Stimulated activated naive CD4-positive, alpha-beta T cell treated with Interleukin-2 at 50 U/mL for 16 hours (primary cell): ENCODE measurements at regions not wholly inside any gene's neighbourhood (a gene's known extent, or its start where the extent isn't known, plus 50 kb on each side); places are given as distances from the start of the nearest gene placed in this dataset.
"Not testable (repeated sequence)": the region's sequence is repeated elsewhere in the genome, so short reads cannot be mapped to it uniquely, and the experiment has no call there.

ENCODE experiments used
- DNase-seq: peaks from one replicate; lab custom pipeline; 2025; lab: John Stamatoyannopoulos, UW

DNA sequence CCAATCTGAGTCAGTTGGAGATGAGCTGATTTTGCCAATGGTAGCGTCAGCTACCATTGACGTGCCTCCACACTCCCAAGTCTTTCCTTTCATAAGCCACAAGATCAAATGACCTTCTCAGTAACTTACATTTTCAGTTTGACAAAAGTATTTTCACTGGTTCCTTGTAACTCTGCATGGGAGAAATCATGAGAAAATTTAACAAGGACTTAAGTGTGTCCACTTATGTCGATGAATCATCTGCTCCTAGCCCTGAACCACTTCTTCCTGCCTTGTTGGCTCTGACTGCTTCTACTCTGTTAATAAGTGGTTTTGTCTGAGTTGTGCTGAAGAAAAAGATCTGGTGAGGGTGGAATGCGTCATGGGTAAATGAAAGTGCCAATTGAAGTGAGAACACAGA, 101.2 kb downstream of the NFKBIZ start:
- no peak for DNase-seq

DNA sequence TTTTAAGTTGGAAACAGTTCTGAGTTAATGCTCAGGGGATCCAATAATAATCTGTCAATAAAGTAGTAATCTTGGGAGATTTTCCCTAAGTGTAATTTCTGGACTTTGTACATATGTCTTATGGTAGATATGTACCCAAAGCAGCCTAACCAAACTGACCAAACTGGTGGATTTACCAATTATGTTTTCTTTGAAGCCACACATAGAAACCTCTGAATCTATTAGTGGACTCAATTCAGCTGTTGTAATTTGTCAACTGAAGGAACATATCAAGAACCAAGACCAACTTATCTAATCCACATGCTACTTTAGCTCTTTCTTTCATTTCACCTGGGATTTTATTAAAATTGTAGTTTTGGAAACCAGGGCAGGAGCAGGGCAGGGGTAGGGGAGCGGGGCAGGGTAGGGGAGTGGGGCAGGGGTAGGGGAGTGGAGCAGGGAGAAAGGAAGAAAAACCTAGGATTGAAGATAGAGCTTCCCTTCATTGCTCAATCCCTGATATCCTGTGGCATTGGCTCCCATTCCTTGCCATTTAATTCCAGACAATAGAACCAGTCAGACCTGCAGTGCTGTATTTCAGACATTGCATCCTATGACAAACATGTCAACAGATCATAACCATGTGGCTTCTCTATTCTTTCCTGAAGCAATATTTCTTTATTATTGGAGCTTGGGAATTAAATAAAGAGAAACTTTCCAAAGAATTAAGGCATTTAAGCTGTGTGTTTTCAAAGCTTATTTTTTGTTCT, 101.8 kb downstream of the NFKBIZ start:
- DNase-seq, result no peak

- DNase-seq, result no peak
These were observed 105.0 kb downstream of the NFKBIZ start for GRCh38 chr3:101954361-101954760.

- no peak for DNase-seq
These were observed 105.6 kb downstream of the NFKBIZ start for GRCh38 chr3:101954936-101955335.

DNA sequence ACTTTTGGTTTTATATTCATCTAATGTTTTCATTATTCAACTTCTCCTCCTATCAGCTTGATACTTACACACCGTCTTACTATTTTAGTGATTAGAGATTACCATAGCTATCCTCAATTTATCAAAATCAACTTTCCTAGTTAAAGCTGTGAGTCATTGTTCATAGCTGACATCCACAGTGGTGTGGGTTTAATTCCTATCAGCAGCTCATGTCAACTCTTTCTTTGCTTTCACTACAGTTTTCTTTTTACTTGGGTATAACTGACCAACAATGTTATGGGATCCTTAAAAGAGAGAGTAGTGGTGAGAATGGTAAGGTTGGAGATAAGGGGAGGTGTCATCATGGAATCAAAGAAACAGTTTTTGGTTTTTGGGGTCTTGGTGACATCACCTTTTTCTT, 112.7 kb downstream of the NFKBIZ start:
- no peak for DNase-seq

DNA sequence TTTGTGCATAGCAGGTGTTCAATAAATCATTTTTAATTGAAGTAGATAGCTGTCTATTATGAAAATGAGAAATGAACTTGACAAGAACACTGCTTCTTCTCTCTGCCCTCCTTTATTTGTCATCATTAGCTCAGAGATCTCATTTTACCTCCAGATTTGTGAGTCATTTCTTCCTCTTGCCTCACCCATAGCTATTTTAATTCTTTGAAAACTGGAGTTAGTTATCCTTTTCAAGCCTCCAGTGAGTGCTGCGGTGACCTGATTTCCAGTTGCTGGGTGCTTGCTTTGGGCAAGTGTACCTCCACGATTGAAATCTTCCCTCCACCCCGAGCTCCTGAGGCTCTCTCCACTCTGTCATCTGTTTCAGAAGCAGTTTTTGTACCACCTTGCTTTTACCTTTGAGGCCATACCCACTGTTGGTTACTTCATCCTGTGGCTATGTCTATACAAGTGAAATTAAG, 114.6 kb downstream of the NFKBIZ start:
- DNase-seq, result peak; percentile 10

DNA sequence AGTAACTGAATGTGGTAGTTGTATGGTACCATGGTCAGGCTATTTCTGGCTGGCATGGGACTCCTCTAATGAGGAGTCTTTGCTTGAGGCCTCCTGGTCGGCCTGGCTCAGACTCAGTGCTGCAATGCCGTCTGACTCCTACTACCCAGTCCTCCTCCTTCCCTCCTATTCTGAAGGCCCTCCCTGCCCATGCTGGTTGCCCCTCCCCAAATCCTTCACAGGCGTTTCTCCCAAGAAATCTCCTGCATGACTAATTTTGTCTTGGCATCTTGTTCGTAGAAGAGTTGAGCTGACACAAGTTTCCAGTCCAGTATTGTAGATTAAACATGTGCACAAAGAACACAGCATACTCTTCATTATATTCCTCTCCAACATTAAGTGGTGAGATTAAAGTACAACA, 115.5 kb downstream of the NFKBIZ start:
- no peak for DNase-seq

GRCh38 chr3:101966226-101966625, 116.9 kb downstream of the NFKBIZ start:
- no peak for DNase-seq

DNA sequence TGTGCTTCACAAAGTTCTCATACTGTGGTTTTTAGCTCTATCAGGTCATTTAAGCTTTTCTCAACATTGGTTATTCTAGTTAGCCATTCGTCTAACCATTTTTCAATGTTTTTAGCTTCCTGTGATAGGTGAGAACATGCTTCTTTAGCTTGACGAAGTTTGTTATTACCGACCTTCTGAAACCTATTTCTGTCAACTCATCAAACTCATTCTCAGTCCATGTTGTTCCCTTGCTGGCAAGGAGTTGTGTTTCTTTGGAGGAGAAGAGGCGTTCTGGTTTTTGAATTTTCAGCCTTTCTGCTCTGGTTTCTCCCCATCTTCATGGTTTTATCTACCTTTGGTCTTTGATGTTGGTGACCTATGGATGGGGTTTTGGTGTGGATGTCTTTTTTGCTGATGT, 120.9 kb downstream of the NFKBIZ start:
- no peak for DNase-seq

GRCh38 chr3:101970905-101971304, 121.6 kb downstream of the NFKBIZ start:
- DNase-seq, result no peak

DNA sequence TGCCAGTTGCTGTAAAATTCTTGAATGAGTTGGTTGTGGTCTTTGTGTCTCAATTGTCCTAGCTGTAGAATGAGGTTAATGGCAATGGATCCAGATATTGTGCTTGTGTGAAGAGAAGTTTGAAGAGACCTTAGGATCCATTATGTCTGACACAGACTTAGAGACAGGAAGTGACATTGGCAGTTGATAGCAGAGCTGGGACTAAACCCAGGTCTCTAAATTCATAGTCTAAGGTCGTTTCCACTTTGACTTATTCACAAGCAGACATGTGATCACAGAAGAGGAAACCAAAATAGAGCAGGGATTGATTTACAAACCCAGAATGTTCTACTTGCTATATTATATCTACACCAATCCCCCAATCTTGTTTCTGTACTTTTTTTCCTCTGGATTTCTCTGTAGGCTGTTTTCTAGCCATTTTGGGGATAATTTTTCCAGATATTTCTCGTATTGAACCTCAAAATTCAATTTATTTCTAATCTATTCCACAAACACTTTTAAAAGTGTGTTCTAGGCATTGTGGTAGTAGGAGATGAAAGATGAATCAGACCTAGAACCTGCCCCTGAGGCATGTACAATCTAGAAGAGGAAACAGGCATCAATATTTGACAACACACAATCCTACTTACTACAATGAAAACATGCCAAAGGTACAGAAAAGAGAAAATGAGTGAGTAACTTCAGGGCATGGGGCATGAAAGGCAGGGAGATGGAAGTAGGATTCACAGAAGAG, 123.3 kb downstream of the NFKBIZ start:
- DNase-seq, result no peak

DNA sequence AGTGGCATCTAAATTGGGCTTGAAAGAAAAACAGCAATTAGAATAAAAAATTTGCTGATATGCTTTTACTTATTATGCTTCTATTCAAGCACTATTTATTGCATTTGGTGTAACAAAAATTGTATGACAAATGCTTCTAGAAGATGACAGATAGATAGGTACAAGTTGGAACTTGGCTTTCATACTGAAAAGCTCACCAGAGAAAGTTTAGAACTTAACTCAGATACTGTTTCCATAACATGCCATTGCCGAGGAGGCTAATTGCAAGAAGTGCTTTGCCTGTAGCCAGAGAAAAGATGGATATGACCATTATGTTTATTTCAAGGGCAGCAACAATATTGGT, 123.8 kb downstream of the NFKBIZ start:
- no peak for DNase-seq

GRCh38 chr3:101975415-101975814, 126.1 kb downstream of the NFKBIZ start:
- DNase-seq, result not testable (repeated sequence)

GRCh38 chr3:101976473-101976872, 127.2 kb downstream of the NFKBIZ start:
- no peak for DNase-seq

- DNase-seq, result no peak
These were observed 129.0 kb downstream of the NFKBIZ start for GRCh38 chr3:101978348-101978747.

DNA sequence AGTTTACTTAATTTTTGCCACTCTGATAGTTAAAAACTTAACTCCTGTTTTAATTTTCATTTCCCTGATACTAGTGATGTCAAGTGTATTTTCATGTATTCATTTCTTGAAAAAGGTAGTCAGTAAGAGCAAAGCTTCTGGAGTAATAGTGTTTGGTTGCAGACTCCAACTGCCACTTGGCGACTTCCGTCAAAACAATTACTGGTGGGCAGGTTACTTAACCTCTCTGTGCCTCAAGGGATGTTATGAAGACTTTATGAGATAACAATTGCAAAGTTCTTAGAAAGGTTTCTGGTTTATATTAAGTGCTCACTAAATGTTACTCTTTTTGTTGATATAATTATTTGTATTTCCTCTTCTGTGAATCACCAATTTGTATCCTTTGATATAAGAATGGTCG, 129.7 kb downstream of the NFKBIZ start:
- DNase-seq, result no peak

- DNase-seq, result no peak
These were observed 135.0 kb downstream of the NFKBIZ start for GRCh38 chr3:101984356-101984755.

DNA sequence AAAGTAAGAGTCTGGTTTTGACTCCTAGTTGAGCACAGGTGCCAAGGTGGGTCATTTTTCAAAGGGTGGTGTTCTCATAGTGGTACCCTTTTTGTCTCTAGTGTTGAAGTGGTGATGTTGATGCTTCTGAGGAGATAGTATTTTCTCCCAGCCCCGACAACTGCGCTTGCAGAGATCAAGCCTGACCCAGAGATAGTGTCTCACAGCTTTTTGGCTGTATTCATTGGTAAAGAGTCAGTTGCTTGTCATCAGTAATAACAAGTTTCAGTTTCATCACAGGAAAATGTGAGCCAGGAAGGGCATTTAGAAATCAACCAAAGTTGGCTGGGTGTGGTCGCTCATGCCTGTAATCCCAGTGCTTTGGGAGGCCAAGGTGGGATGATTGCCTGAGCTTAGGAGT, 139.3 kb downstream of the NFKBIZ start:
- DNase-seq, result no peak

- no peak for DNase-seq
These were observed 140.4 kb downstream of the NFKBIZ start for GRCh38 chr3:101989578-101990200.

DNA sequence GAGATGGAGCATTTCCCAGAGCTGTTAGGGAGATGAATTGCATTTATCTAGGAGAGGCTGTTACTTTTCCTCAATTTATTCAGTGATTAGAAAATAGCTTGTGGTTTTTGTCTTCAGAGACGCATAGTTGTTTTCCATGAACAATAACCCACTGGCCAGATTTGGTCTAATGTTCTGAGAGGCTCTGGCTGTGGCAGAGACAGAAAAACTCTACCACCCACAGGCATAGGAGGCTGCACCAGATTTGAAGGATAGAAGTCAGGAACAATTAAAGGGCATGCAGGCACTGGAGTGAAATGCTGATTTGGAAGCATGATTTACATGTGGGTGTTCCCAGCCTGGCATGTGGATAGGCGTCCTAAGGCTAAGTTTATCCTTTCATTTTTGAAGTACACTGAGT, 143.5 kb downstream of the NFKBIZ start:
- no peak for DNase-seq

- no peak for DNase-seq
These were observed 145.1 kb downstream of the NFKBIZ start for GRCh38 chr3:101994386-101994785.

- DNase-seq, result no peak
These were observed 146.2 kb downstream of the NFKBIZ start for GRCh38 chr3:101995371-101996046.

DNA sequence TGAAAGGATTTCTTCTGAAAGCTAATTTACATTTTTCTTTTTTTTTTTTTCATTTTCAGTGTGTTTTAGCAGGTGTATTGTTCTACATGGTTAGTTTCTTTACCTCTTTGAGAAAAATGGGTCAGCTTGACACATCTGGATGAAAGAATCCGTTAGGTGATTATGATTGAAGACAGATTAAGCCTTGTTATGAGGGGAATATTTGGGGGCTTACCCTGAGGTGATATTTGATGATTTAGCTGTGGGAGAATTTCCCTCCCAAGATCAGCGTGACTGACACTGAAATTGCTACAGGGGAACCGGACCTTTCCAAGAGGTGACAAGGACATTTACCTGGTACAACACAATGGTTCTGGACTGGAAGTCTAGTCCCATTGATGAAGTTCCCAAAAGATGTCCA, 147.5 kb downstream of the NFKBIZ start:
- DNase-seq, result no peak
